ENCODE measurements at regions not wholly inside any gene's neighbourhood (a gene's known extent, or its start where the extent isn't known, plus 50 kb on each side); places are given as distances from the start of the nearest gene placed in this dataset.
"Not testable (repeated sequence)": the region's sequence is repeated elsewhere in the genome, so short reads cannot be mapped to it uniquely, and the experiment has no call there.

DNA sequence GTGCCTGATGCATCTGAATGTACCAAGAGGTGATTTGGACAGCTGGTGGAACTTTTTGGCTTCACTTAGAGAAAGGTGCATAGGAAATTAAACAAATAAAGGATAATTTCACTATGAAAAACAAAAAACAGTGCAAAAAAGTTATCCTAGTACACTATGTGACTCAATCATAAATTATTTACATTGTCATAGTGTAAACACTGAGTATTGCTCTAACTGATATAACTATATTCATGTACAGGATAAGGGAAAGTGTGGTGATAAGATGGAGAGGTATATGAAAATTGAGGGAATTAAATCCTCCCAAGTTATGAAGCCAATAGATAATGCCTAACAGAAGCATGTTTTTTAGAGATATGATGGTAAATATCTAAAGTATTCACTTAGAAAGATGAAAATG is 50.2 kb upstream of the CPNE4 start:
- no peak for DNase-seq

DNA sequence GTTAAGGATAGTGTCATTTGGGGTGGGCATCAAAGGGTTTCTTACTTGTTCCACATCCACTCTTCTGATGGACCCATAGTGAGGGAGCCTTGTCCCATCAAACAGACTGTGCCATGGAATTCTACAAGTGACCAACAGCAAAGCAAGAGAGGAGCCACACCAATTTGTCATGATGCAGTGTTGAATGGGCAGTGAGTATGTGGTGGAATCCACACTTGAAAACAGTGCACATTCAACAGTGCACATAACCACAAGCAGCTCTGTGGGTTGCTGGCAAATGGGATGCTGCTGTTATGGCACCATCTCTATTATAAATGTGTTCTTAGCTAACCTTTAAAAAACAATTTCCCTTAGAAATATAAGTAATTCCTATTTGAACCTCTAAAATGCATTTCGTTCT is 52.5 kb upstream of the CPNE4 start:
- DNase-seq = no peak

DNA sequence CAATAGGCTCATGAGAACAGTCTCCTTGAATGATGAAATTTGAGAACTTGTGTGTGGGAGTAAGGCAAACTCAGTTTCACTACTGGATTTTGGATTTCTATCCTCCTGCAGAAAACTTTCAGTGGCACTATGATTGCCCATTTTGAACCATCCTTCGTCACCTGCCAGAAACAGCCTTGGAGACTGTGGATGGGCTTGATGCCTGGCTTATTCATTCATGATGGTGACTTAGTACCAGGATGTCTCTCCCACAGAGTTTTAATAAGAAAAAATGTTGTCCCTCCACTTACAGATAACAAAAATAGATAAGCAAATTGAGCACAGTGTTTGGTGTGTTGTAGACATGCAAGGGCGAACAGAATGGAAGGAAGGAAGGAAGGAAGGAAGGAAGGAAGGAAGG is 53.5 kb upstream of the CPNE4 start:
- DNase-seq = no peak

DNA sequence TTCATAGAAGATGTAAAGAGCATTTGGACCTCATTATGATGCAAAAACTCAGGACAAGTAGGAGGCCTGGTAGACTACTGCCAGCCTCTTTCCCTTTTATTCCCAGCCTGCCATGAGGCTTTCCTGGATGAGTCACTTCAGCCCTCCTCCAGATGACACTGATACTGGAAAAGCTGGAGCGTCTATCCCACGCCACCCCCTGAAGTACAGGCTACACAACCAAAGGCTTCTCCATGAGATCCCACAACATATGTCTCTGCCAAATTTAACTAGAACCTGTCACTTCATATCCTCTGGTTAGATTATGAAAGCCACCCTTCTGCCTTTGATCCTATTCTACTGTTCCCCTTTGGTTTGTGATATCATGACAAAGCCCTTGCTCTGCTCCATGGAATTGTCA is 56.1 kb upstream of the CPNE4 start:
- no peak for DNase-seq

DNA sequence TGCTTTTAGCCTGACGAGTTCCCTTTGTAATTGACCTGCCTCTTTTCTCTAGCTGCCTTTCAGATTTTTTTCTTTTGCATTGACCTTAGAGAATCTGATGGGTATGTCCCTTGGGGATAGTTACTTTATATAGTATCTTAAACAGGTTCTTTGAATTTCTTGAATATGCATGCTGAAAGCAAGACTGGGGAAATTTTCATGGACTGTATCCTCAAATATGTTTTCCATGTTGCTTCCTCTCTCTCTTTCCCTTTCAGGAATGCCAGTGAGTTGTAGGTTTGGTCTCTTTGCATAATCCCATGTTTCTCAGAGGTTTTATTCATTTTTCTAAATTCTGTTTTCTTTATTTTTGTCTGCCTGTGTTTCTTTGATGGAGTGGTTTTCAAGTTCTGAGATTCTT is 81.8 kb upstream of the CPNE4 start:
- DNase-seq = no peak

DNA sequence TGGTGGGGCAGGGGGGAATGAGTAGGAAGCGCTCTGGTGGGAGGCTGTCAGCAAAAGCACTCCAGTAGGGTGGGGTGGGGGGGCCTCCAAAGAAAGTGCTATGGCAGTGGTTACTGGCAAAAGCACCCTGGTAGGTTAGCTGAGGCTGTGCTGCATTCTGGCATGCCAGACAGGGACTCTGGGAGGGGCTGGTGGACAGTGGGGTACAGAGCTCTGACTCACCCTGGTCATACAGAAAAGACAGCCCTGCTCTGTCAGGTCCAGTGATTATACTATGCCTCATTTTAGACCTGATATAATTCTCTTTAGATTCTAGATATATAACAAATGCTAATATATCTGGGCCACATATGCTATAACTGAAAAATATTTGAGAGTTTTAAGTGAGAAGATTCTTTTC is 82.8 kb upstream of the CPNE4 start:
- no peak for DNase-seq

DNA sequence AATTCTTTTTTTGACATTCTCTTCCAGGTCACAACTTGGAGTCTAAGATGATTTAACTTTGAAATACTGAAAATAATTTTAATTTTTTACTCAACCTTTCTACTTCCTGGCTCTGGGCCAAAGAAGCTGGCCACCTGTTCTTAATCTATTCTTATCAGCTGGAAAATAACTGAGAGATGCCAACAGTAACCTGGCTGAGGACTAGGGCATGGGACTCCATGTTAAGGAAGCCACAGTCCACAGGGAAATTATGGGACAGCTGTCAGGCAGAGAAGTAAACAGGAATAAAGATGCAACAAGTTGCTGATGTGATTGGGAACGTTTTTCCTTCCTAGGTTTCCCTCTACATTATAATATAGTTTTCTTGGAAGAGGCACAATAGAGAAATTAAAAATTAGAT is 84.7 kb upstream of the CPNE4 start:
- DNase-seq = no peak

DNA sequence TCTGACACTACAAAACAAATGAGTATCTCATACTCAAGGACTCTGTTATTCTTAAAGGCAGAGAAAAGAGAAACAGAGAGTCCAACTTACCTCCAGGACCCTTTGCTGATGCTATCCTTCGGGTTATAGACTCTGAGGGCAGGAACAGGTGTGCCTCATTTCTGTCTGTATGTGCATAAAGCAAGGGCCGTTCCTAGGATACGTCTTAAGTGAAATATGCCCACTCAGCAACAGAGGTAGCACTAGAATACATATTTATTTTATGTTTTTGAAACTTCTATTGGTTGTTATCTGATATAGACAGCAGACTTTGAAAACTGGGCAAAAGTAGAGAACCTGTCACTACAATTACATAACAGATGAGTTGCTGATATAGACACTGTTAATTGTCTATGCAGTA is 89.3 kb upstream of the CPNE4 start:
- no peak for DNase-seq

DNA sequence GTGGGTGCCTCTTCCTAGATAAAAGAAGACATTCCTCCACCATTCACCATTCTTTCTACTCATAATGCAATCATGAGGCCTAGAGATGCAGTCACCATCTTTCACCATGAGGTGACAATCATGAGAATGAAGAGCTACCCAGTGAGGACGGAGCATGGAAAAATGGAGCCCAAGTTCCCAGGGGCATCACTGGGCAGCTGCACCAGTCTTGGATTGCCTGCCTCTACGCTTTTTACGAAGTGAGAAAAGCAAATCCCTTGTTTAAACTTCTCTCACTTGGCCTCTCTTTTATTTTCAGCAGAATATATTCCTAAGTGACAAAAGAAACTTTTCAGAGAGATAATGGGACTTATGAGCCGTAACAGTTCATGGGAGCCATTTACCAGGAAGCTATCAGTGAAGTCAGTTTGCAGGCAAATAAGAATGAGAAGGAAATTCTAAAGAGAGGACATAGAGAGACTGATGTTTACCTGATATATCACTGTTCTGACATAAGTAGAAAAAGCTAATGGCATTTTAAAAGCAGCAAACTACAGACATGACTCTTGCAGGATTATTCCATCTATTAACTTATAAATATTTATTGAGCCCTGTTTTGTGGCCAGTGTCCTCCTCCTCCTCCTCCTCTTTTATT is 90.0 kb upstream of the CPNE4 start:
- no peak for DNase-seq

DNA sequence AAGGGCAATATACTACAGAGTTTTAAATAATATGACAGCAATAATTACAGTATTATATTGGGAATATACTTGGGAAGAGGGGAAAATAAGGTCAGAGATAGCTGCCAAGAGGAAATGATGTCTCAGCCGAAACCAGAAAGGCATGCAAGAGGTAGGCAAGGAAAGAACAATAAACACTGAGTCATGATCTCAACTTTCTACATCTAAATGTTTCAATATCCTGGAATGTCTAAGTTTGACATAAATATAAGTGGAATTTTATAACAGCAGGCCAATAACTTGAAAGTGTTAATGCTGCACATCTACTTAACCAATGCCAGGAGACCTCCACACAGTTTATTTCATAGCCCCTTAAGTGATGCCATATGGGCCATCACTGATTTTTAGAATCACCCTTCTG is 99.8 kb upstream of the CPNE4 start:
- DNase-seq = no peak

DNA sequence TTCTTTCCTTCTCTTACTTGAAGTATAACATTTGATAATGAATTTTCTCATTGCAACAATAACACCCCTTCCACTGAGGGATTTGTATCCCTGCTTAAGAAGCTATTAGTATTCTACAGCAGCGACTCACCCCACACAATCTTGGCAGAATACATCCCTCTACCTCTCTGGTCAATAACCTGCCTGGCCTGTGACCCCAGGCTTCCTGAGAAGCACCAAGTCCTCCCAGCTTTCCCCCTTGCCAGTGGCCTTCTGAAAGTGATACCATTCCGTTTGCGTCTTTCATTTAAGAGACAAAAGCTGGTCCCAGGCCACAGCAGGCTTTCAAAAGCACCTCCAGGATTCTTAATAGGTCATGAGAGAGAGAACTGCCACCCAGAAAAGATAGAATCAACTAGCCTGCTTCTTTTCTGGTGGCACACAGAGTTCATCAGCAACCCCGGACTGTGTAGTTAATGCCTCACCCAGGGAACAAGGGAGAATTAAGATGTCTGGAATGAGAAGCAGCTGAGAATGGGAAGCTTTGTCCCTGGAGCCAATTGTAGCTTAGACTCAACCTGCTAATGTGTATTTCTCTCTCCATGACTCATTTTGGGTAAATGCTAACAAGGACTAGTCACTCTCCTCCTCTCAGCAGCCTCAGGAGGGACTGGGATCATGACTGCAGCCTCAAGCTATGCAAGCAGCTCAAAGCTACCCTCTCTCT is 101.0 kb upstream of the CPNE4 start:
- no peak for DNase-seq

DNA sequence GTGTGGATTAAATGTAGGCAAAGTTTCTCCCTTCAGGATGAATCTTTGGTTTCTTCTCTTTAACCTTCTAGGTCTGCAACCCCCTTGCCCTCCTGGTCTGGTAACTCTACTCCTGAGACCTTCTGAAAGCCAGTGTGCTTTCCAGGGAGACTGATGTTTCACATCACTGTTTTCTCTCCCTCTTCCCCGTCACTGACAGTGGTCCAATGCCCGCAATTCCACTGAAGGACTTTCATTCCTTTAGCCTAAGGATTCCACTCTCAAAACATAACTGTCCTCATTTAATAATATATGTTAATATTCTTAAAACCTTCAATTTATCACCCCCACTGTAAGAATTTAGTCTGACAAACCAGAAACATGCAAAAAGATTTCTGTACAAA is 101.5 kb upstream of the CPNE4 start:
- no peak for DNase-seq

DNA sequence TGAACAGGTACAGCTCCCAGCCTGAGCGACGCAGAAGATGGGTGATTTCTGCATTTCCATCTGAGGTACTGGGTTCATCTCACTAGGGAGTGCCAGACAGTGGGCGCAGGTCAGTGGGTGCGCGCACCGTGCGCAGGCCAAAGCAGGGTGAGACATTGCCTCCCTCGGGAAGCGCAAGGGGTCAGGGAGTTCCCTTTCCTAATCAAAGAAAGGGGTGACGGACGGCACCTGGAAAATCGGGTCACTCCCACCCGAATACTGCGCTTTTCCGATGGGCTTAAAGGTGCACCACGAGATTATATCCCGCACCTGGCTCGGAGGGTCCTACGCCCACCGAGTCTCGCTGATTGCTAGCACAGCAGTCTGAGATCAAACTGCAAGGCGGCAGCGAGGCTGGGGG is 102.1 kb upstream of the CPNE4 start:
- DNase-seq = not testable (repeated sequence)

DNA sequence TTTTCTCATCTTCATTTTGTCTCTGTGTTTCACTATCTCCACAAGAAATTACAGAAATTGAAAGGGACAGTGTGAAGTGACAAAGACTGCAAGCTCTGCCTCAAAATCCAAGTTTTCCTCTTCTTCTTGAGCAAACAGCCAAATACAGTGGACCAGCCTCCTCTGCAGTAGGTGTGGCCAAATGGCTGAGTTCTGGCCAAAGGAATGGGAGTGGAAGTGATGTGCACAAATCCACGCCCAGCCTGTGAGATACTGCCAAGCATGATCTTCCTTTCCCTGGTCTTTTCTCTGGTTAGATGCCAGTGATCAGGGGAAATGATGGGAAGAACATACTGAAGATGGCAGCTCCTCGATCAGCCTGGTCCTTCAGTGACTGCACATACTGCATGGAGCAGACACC is 111.0 kb upstream of the CPNE4 start:
- no peak for DNase-seq

DNA sequence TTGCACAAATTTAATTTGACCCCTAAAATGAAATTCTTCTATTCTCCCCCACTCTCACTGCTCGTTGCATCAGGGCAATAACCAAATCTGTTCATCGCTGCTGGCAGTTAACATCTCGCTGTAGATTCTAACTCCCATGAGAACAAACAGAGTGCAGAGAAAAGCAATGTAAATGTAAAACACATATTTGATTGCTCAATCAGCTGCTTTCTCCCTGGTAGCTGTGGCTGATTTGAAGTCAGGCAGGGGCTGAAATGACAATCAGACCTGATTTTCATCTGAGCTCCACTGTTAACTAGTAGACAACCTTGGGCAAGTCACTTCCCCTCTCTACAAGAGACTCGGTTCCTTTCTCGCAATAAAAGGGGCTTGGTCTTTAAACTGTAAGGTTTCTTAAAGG is 119.8 kb upstream of the CPNE4 start:
- DNase-seq = no peak

DNA sequence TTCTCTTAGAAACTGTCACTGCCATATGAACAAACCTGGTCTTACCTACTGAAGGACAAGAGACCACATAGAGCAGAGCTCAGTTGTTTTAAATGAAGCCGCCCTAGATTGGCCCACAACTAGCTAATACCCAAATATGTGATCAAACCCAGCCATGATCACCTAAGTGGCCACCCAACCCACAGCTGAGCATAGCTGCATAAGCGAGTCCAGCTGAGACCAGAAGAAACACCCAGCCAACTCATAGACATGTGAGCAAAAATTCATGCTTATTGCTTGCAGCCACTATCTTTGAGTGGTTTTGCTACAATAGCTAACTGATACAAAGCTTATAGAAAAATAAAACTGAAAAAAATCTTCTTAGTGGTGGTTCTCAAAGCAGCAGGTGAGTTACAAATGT is 124.3 kb upstream of the CPNE4 start:
- no peak for DNase-seq

DNA sequence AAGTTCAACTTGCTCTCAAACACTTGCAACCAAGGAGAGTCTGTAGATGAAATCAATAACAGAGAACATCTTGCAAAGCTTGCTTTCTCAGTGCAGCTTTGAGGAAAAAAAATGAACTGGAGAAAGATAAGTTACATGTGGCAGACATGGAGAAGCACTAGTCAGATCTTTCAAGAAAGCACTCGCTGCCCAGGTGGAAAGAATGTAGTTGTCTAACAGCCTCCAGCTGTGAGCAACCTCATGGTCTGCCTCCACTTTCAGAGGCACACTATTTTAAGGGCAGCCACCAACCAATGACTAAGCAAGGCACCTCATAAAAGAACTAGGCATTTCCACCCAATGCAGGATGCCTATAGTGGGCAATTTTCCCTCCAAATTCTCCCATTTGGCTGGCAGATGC is 125.4 kb upstream of the CPNE4 start:
- no peak for DNase-seq

DNA sequence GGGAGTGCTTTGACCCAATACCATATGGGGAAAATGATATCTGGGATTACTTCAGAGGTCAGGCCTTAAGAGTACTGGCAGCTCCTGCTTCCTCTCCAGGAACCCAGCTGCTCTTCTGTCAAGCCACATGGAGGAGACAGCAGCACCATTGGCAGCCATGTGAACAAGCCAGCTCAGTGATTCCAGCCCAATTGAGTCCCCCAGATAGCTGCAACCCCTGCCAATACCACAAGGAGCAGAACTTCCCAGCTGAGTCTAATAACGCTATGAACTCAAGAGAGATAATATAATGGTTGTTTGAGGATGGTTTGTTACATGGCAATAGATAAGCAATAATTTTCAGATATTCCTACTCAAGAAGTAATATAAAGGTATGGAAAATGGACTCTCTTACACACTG is 126.8 kb upstream of the CPNE4 start:
- no peak for DNase-seq

DNA sequence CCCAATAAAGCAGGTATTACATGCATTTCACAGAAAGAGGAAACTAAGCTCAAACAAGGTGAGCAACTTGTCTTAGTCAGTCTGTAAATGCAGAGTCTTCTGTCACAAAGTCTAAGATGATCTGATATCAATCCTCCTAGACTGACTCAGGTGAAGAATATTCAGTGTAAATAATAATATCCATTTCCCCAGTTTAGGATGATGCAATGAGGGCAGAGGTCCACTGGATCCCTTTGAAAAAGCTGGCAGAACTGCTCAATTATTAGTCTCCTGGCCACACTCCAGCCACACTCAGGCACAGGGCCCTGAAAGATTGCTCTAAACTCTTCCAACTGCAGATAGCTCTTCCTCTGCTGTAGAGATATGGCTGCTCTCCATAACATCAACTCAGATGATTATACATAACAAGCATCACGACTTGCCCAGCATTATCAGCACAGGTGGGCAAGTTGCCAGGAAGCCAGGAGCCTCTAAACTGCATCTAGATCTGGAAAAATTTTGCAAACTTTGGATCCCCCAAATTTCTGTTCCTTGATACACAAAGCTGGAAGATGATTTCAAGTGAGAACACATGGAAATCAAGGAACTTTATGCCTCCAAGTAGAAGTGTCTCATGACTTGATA is 129.8 kb upstream of the CPNE4 start:
- DNase-seq = no peak

DNA sequence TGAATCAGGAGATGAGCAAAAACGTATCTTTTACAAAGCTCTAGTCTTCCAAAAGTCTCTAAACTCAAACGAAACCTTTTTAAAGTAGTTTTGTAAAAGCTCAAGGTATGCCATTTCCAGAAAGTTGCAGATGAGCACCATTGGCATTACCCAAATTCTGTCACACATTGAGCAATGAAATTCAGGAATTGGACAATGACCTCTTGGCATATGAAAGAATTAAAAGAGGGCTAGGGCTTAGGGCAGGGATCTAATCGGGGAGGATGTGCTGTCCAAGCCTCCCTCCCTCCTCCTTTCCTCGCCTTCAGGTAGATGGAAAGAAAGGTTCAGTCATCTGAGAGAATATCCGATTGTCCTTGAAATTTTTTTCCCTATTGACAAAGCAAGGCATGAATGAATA is 133.1 kb upstream of the CPNE4 start:
- DNase-seq = no peak

DNA sequence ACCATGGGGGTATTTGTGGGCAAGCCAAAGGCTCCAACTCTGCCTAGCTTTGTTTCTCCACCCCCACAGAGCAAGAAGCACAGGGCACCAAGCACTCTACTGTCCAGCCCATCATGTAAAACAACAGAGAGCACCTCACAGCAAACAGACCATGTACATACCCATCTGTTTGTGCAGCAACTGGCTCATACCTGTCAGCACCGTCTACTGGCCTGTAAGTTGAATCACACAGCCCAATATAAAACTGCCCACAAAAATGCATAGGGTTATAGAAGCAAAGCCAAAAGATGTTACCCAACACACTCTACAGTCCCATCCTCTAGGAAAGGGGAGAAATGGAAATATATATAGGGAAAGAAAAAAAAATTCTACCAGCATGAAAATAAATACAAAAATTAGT is 139.7 kb upstream of the CPNE4 start:
- DNase-seq = no peak

DNA sequence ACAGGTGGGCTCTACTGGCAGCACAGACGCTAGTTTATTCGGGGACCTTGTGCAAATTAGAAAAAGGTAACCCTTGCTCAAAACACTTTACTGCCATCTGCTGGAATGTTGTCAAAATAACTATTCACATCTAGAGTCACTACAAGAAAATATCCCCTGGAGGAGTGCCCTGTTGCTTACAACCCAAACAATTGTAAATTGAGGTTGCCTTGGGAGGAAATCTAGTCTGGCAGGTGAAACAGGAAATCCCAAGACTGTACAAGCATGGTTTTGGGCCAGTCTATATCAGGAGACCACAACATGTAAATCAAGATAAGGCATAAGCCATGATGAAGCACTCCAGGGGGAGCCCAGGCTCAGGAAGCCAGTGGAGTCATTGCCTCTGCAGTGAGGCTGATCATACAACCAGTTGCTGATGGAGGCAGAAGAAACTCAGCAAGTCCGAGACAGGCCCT is 136.8 kb upstream of the ACP3 start:
- DNase-seq = peak; percentile 72

DNA sequence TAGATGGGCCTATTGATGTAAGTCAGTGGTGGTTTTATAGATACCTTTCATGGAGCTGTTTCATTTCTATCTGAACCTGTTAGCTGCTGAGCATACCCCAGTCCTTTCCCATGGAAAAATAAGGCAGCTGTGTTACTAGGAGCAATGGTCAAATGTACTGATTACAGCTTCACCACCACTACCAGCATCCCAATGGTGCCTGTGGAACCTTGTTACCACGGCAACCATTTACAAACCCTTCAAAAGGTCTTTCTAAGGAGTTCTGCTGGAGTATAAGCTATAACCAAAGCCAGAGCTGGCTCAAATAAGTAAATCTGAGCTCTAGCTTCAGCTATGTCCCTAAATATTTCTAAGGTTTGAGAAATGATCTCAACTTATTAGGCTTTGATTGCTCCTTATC is 133.4 kb upstream of the ACP3 start:
- no peak for DNase-seq

DNA sequence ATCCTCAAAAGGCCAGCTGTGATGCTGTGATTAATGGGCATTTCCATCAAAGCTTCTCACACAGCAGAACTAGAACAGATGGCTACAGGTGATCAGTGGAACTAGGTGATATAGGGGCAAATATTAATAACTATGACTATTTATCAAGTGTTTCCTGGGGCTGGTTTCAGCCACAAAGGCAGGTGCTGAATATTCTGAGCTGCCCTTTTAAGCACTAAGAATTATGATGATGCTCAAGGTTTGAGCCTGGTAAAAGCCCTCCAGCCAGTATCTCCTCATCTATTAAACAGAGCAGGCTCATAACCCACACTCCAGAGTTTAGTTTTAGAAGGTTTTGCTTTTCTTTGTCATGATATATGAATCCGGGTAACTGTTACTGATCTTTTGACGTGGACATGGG is 129.5 kb upstream of the ACP3 start:
- DNase-seq = no peak

DNA sequence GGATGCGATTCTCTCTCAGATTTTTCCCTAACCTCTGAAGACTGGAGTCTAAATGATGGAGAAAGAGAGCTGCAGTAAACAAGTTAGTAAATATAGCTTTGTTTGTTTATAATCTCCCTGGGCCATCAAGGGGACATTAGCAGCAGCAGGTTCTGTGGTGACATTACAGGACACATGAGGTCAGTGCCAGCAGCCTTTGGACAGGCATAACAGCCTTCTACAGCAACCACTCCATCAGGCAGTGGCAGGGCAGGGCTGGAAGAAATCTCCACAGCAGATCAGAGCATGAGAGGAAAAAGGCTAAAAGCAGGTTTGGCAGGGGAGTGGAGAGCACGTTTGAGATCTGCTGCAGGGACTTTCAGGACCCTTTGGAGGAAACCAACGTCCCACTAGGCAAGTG is 127.6 kb upstream of the ACP3 start:
- no peak for DNase-seq
